PC-3 (cell line): ENCODE measurements at regions not wholly inside any gene's neighbourhood (a gene's known extent, or its start where the extent isn't known, plus 50 kb on each side); places are given as distances from the start of the nearest gene placed in this dataset.

ENCODE experiments used
- CTCF ChIP-seq: fragments of 300-600 bp; sonication (generic); conservative IDR thresholded peaks from 2 replicates; pipeline ENCODE4 v1.5.1; 2017; ENCODE audit warnings: antibody characterized with exemption, low read depth, mild to moderate bottlenecking, low read length
- EZH2 ChIP-seq: fragments of 300-600 bp; sonication (generic); IDR thresholded peaks from one replicate; pipeline ENCODE4 v1.6.1; 2017; ENCODE audit warnings: antibody characterized with exemption, mild to moderate bottlenecking, low read length; ENCODE audit not compliant: unreplicated experiment
- EZH2phosphoT487 ChIP-seq: fragments of 300-600 bp; sonication (generic); IDR thresholded peaks from 2 replicates; pipeline ENCODE4 v1.6.1; 2018; ENCODE audit warnings: mild to moderate bottlenecking, antibody characterized with exemption, low read length, borderline replicate concordance

- no peak for TF ChIP-seq CTCF
- TF ChIP-seq EZH2: no peak
- TF ChIP-seq EZH2phosphoT487: no peak
Measured at GRCh38 chr2:16495509-16496208, 170.0 kb downstream of the CYRIA start.
